ENCODE measurements at regions not wholly inside any gene's neighbourhood (a gene's known extent, or its start where the extent isn't known, plus 50 kb on each side); places are given as distances from the start of the nearest gene placed in this dataset.

DNA sequence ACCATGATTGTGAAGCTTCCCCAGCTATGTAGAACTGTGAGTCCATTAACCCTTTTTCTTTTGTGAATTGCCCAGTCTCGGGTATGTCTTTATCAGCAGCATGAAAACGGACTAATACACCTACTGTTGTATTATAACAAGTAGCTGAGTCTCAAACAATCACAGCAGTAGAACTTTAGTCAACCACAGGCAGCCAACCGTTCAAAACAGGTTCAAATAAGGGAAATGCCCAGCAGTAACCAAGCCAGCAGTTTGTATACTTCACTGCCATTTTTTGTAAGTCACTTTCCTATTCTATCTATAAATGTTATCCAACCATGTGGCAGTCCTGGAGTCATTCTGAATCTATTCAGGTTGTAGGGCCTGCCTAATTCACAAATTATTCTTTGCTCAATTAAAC is 1560.6 kb upstream of the SLC39A10 start:
- no peak for TF ChIP-seq CTCF (IDR thresholded peaks at IDR 0.05)
- no peak for TF ChIP-seq POLR2A (IDR thresholded peaks at IDR 0.05)

All from breast epithelium (tissue), 3 donors.